ENCODE measurements at regions not wholly inside any gene's neighbourhood (a gene's known extent, or its start where the extent isn't known, plus 50 kb on each side); places are given as distances from the start of the nearest gene placed in this dataset.
A peak's percentile ranks its signal among the peaks of the same experiment; 100 is the strongest.

DNA sequence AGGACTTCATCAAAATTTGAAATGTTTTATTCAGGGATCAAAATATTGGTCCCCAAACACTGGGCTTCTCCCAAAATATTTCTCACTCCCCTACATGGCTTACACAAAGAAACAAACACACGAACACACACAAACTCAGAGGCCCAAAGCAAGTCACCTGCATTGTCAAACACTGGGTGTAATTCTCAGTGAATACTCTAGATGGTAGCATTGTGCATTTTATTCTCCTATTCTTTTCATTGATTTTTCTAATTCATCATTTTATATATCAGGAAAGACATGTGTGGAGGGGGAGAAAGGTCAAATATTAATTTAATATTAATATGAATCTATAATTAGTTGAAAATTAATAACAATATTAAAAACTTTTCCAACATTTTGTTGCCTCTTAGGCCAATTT, 72.3 kb upstream of the TNMD start:
- peak; percentile 51 for TF ChIP-seq CTCF (IDR thresholded peaks at IDR 0.05; ENCODE audit: control insufficient read depth, extremely low read depth, insufficient read depth)
- H3K4me3 ChIP-seq (ENCODE audit: low read depth, low read length) = no peak overlapping the region
- no peak for DNase-seq (ENCODE audit: low read depth)

GRCh38 chrX:100494646-100495370, 84.7 kb upstream of the PCDH19 start:
- DNase-seq (ENCODE audit: low read depth) = no peak
- H3K4me3 ChIP-seq (ENCODE audit: low read depth, low read length) = no peak overlapping the region
- no peak for TF ChIP-seq CTCF (IDR thresholded peaks at IDR 0.05; ENCODE audit: control insufficient read depth, extremely low read depth, insufficient read depth)

- H3K4me3 ChIP-seq (ENCODE audit: low read depth, low read length) = no peak overlapping the region
- DNase-seq (ENCODE audit: low read depth) = no peak
- TF ChIP-seq CTCF (IDR thresholded peaks at IDR 0.05; ENCODE audit: control insufficient read depth, extremely low read depth, insufficient read depth) = no peak
Observed at GRCh38 chrX:100491174-100491573, 81.1 kb upstream of the PCDH19 start.

GRCh38 chrX:100487795-100488194, 77.7 kb upstream of the PCDH19 start:
- no peak for DNase-seq (ENCODE audit: low read depth)
- H3K4me3 ChIP-seq (ENCODE audit: low read depth, low read length) = no peak overlapping the region
- no peak for TF ChIP-seq CTCF (IDR thresholded peaks at IDR 0.05; ENCODE audit: control insufficient read depth, extremely low read depth, insufficient read depth)

- no peak for DNase-seq (ENCODE audit: low read depth)
- H3K4me3 ChIP-seq (ENCODE audit: low read depth, low read length) = no peak overlapping the region
- no peak for TF ChIP-seq CTCF (IDR thresholded peaks at IDR 0.05; ENCODE audit: control insufficient read depth, extremely low read depth, insufficient read depth)
Observed at GRCh38 chrX:100484971-100485370, 74.9 kb upstream of the PCDH19 start.

DNA sequence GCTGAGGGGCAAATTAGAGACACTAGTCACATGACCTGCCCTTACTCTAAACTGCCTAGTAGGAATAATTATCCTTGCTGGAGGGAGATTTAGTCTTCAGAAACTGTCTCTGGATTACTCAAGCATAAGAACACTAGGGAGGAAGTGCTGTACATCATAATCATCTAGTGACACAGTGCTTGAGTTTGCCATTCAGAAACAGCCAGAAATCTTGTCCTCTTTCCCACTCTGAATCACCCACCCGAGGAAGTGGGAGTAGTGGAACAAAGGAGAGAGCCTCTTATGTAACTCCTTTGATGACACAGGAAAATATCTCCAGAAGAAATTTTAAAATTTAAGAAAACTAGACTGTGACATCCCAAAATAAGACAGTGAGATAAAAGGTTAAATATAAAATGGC, 69.3 kb upstream of the PCDH19 start:
- DNase-seq (ENCODE audit: low read depth) = no peak
- no peak overlapping the region for H3K4me3 ChIP-seq (ENCODE audit: low read depth, low read length)
- TF ChIP-seq CTCF (IDR thresholded peaks at IDR 0.05; ENCODE audit: control insufficient read depth, extremely low read depth, insufficient read depth) = no peak

DNA sequence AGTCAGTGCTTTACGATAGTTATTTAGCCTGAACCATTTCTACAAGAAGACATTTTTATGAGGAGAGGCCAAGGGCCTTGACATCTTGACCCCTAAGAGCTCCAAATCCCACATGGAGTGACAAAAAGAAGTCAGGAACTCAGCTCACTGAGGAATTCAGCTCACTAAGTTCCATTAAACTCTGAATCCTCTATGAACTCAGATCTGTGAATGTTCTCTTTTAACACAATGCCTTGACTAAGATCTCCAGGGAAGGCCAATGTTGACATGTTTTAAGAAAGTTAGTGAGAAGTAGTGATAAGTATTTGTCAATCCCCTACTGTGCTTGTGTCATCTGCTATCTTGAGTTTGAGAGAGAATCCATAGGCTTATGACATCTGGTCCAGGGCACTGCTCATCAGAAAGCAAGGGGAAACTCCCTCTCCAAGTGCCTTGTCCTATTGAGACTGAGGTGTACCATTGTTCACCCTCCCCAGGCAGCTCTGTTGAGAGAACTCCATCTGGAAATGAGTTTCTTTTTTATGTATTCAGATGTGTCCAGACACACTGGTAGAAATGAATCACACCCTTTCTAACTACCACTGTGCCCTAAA, 68.7 kb upstream of the PCDH19 start:
- H3K4me3 ChIP-seq (ENCODE audit: low read depth, low read length) = no peak overlapping the region
- no peak for DNase-seq (ENCODE audit: low read depth)
- TF ChIP-seq CTCF (IDR thresholded peaks at IDR 0.05; ENCODE audit: control insufficient read depth, extremely low read depth, insufficient read depth) = no peak
